HG02970 (cell line): ENCODE measurements at regions not wholly inside any gene's neighbourhood (a gene's known extent, or its start where the extent isn't known, plus 50 kb on each side); places are given as distances from the start of the nearest gene placed in this dataset.
"Not testable (repeated sequence)": the region's sequence is repeated elsewhere in the genome, so short reads cannot be mapped to it uniquely, and the experiment has no call there.

ENCODE experiments used
- ATAC-seq: cut with Tn5 transposase; IDR thresholded peaks from one replicate; pipeline ENCODE4 v1.9.1; 2021; ENCODE audit warnings: mild to moderate bottlenecking, moderate library complexity, moderate number of reproducible peaks; ENCODE audit not compliant: unreplicated experiment, low FRiP score

DNA sequence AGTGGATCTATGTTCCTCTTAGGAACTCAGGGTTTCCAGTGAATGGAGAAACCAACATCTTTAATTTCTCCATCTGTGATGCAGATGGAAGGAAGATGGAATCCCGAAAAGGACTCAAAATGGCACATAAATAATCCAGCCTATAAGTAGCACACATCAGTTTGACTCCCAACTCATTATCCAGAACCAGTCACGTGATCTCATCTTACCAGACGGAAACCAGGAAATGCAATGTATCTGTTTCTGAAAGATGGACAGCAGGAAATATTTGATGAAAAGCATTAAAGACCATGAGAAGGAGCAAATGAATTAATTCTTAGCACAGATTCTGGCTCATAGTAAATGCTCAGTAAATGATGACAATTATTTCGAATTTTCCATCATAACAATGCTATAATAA, 443.1 kb upstream of the FMR1 start:
- ATAC-seq: no peak

GRCh38 chrX:147476008-147476407, 435.7 kb upstream of the FMR1 start:
- no peak for ATAC-seq

DNA sequence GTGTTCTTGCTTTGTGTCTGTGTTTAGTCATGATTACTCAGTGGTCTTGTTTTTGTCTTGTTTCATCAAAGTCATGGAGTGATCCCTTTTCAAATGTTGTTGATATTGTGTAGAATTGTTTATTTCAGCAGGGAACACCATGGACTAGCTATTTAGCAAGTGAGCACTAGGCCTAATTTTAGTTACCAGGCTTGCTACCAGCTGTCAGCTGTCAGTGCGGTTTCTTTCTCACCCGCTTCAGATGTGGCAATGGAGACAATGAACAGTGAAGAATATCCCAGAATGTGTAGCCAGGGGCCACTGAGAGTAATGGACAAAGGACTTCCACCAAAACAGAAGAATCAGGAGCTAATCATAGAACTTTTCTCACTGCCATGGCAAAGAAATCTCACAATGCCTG, 432.8 kb upstream of the FMR1 start:
- ATAC-seq: no peak

GRCh38 chrX:147485207-147485606, 426.5 kb upstream of the FMR1 start:
- ATAC-seq: no peak

- no peak for ATAC-seq
Measured at GRCh38 chrX:147494365-147494764, 417.4 kb upstream of the FMR1 start.

GRCh38 chrX:147498796-147499195, 412.9 kb upstream of the FMR1 start:
- no peak for ATAC-seq

GRCh38 chrX:147522981-147523380, 388.7 kb upstream of the FMR1 start:
- ATAC-seq: no peak

DNA sequence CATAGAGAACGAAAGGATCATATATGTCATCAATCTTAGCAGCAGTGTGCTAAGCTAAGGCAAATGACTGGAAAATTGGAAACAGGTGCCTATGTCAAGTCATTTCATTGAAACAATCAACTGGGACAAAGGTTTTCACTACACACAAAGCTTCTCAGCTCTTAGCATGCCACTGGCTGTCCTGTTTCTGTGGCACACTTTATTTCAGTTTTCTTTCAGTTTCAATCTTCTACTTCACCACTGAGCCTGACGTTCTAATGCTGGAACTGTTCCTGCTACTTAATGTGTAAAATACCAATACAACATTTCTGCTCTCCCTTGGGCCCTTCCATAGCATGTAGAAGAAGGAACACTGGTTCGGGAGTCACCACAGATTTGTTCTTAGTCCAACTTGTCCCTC, 378.3 kb upstream of the FMR1 start:
- ATAC-seq: no peak

GRCh38 chrX:147537172-147537571, 374.5 kb upstream of the FMR1 start:
- ATAC-seq: no peak

DNA sequence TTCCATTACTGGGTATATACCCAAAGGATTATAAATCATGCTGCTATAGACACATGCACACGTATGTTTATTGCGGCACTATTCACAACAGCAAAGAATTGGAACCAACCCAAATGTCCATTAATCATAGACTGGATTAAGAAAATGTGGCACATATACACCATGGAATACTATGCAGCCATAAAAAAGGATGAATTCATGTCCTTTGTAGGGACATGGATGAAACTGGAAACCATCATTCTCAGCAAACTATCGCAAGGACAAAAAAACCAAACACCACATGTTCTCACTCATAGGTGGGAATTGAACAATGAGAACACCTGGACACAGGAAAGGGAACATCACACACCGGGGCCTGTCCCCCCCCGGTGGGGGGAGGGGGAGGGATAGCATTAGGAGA, 363.7 kb upstream of the FMR1 start:
- ATAC-seq: not testable (repeated sequence)

GRCh38 chrX:147550217-147550616, 361.5 kb upstream of the FMR1 start:
- ATAC-seq: no peak

- no peak for ATAC-seq
Measured at GRCh38 chrX:147559191-147559590, 352.5 kb upstream of the FMR1 start.

GRCh38 chrX:147565237-147565636, 346.5 kb upstream of the FMR1 start:
- ATAC-seq: no peak

GRCh38 chrX:147570483-147570882, 341.2 kb upstream of the FMR1 start:
- no peak for ATAC-seq

DNA sequence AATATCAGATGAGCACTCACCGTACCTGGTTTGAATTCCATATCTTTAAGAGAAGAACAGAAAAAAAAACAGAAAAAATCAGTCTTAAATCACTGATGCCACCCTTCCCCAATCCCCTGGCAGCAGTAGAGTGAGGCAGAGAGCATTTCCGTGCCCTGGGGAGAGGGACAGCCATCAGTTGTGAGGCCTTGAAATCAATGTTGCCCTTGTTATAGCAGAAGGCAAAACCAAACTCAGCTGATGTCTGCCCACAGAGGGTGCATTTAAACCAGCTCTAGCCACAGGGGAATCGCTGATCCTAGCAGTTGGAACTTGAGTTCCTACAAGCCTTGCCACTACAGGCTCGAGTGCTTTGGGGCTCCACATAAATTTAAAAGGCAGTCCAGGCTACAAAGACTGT, 338.5 kb upstream of the FMR1 start:
- ATAC-seq: no peak

GRCh38 chrX:147602176-147602696, 309.5 kb upstream of the FMR1 start:
- ATAC-seq: no peak

DNA sequence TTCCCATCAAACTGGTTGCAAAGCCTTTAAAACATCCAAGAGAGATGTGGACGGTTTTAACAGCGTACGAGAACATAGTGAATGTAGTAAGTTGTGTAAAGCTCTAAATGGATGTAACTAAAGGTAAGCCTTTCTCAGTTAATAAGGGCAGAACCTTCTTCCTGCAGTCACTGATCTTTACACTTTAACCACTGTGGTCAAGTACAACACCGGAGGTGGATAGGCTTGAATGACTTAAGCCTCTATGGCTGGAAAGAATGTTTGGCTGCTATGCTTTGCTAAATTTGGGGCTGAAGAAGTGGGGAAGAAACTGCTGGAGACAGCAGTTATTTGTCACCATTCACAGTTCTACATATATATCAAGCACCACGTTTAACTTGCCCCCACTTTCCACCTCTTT, 285.1 kb upstream of the FMR1 start:
- ATAC-seq: no peak

DNA sequence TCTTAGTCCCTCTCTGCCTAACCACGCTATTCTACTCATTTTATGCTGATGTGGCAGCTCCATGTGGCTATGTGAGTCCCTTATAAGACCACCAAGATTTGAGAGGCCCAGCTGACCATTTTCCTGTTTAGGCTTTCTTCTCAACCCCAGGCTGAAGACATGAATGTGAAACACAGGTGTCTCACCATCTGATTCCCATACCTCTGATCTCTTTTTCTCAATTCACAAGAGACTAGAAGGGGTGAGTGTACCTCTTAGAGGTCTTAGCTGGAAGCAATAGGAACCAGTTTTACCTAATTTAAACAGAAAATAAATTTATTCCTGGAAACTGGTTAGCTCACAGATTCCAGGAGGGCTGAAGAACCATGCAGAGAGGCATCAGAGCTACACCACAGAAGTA, 276.5 kb upstream of the FMR1 start:
- ATAC-seq: no peak

GRCh38 chrX:147637190-147637589, 274.5 kb upstream of the FMR1 start:
- no peak for ATAC-seq

- no peak for ATAC-seq
Measured at GRCh38 chrX:147646949-147647723, 264.6 kb upstream of the FMR1 start.

DNA sequence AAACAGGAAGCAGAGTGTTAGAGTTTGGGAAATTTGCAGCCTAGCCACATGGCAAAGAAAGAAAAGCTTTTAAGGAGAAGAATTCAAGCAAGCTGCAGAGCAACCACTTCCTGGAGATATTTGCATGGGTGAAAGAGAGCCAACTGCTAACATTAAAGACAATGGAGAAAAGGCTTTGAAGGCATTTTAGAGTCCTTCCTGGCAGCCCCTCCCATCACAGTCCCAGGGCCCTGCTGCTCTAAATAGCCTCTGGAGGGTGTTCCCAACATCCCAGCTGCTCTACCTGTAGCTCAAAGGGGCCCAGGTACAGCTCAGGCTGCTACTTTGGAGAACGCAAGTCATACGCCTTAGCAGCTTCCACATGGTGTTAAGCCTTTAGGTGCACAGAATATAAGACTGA, 235.9 kb upstream of the FMR1 start:
- ATAC-seq: no peak

DNA sequence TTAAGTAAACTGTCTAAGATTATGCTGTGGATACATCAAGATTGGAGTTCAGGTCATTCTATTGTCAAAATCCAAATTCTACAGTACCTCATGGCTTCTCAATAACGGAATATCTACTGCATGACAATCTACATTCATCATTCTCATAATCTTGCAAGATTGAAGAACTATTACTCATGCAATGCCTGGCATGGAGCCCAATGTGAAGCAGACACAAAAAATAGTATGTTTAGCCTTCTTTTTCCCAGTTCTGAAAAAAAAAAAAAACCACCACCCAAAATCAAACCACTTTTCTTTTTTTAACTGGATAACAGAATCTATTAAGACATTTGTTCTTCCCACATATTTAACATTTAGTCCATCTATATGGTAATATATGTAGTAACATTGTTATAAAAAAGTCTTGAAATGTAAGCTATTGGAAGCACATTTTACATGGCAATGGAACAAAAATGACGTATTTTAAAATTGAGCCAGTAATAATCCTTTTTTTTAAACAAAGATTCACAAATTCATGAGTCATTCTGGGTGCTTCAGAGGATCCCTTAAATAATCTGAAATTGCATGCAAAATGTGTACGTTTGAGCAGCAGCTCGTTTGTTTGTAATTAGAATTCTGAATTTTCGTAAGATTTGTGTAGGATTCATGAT, 232.2 kb upstream of the FMR1 start:
- ATAC-seq: no peak
